Gastrocnemius medialis (tissue), 4 donors: ENCODE measurements at regions not wholly inside any gene's neighbourhood (a gene's known extent, or its start where the extent isn't known, plus 50 kb on each side); places are given as distances from the start of the nearest gene placed in this dataset.

ENCODE experiments used
- CTCF ChIP-seq, 5 experiments: fragments of 450-650 bp in 3 of 5; fragments of 200-600 bp in 2 of 5; sonication (generic) in 2 of 5; IDR thresholded peaks in 4 of 5; conservative IDR thresholded peaks in 1 of 5; 1 replicate in 4 of 5; 2 replicates in 1 of 5; pipeline ENCODE4 v1.5.1; 2016 to 2019; ENCODE audit warnings: antibody characterized with exemption in 5 of 5, mild to moderate bottlenecking in 3 of 5, moderate library complexity in 3 of 5
- POLR2A ChIP-seq, 2 donors: fragments of 450-650 bp; IDR thresholded peaks; one replicate each; pipeline ENCODE4 v1.6.1; 2017; ENCODE audit warnings: antibody characterized with exemption in 2 of 2, mild to moderate bottlenecking in 2 of 2, moderate library complexity in 2 of 2

DNA sequence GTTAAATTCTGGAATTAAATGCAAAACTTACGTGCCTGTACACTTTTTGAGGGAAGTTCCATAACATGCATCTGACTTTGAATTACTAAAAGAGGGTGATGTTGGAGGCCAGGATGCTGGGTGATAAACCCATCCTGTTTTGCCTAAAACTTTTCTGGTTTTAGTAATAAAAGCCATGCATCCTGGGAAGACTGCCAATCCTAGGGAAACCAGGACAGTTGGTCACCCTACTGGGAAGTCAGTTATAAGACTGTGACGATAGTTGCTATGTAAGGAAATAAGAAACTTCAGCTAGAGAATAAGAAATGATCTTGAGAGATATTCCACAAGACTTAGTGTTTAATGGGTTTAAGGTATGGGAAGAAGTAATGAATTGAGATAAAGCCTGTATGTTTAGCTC, 336.6 kb upstream of the LYPLAL1 start:
- TF ChIP-seq CTCF (IDR thresholded peaks at IDR 0.05 in 4 of 5, conservative IDR thresholded peaks at IDR 0.05 in 1 of 5) (no peak), POLR2A (IDR thresholded peaks at IDR 0.05) (no peak)
